WTC11 (cell line): ENCODE measurements at regions not wholly inside any gene's neighbourhood (a gene's known extent, or its start where the extent isn't known, plus 50 kb on each side); places are given as distances from the start of the nearest gene placed in this dataset.

ENCODE experiments used
- ATAC-seq: fragments of 200-7000 bp; cut with Tn5 transposase; 2 replicates; pipeline ENCODE4 v1.10.0; 2021; ENCODE audit warnings: mild to moderate bottlenecking, moderate library complexity
- CTCF ChIA-PET: fragments of 300-600 bp; sonication (Branson Sonifier 250); formaldehyde crosslinking; loops from one replicate; lab custom pipeline; 2021; ENCODE audit warnings: antibody characterized with exemption; lab: Charles Lee
- POLR2A ChIA-PET: fragments of 350-600 bp; sonication (Branson Sonifier 250); formaldehyde crosslinking; loops from one replicate; lab custom pipeline; 2021; ENCODE audit warnings: antibody characterized with exemption; lab: Charles Lee
- DNase-seq: peaks from one replicate; pipeline ENCODE4 v3.0.0; 2021; ENCODE audit warnings: low spot score
- H3K27ac Mint-ChIP-seq: 2 replicates; pipeline ENCODE4 v1.8.0; 2021; ENCODE audit warnings: mixed read lengths
- H3K27me3 Mint-ChIP-seq: 2 replicates; pipeline ENCODE4 v1.8.0; 2021; ENCODE audit warnings: low read depth, mild to moderate bottlenecking, moderate library complexity, mixed read lengths
- H3K36me3 Mint-ChIP-seq: 2 replicates; pipeline ENCODE4 v1.8.0; 2021; ENCODE audit warnings: mixed read lengths
- H3K4me1 Mint-ChIP-seq: 2 replicates; pipeline ENCODE4 v1.8.0; 2022; ENCODE audit warnings: mixed read lengths
- H3K4me3 Mint-ChIP-seq: 2 replicates; pipeline ENCODE4 v1.8.0; 2021; ENCODE audit warnings: mild to moderate bottlenecking, moderate library complexity, mixed read lengths
- H3K9me3 Mint-ChIP-seq: 2 replicates; pipeline ENCODE4 v1.8.0; 2021; ENCODE audit warnings: mixed read lengths
- ATF1 ChIP-seq: sonication (generic); formaldehyde crosslinking; IDR thresholded peaks from 2 replicates; pipeline ENCODE4 v1.8.1; 2023; ENCODE audit warnings: mild to moderate bottlenecking, moderate library complexity, missing genetic modification reagents
- ELF4 ChIP-seq: sonication (generic); formaldehyde crosslinking; IDR thresholded peaks from 2 replicates; pipeline ENCODE4 v1.8.1; 2022; ENCODE audit warnings: low read depth, mild to moderate bottlenecking, moderate library complexity, missing genetic modification reagents
- GTF2I ChIP-seq: fragments of 250-450 bp; sonication (Bioruptor Pico); conservative IDR thresholded peaks from 2 replicates; pipeline ENCODE4 v1.4.0; 2021; ENCODE audit warnings: mild to moderate bottlenecking
- HMGA2 ChIP-seq: fragments of 250-450 bp; sonication (Bioruptor Pico); IDR thresholded peaks from 2 replicates; pipeline ENCODE4 v1.4.0; 2021; ENCODE audit warnings: mild to moderate bottlenecking, moderate library complexity
- IRF2 ChIP-seq: sonication (generic); formaldehyde crosslinking; IDR thresholded peaks from 2 replicates; pipeline ENCODE4 v1.8.0; 2022; ENCODE audit warnings: low read depth, missing genetic modification reagents, borderline replicate concordance
- JAZF1 ChIP-seq: fragments of 250-450 bp; sonication (Bioruptor Pico); IDR thresholded peaks from 2 replicates; pipeline ENCODE4 v1.9.0; 2021; ENCODE audit warnings: moderate library complexity, mild to moderate bottlenecking, inconsistent platforms
- KAT7 ChIP-seq: sonication (generic); formaldehyde crosslinking; IDR thresholded peaks from 2 replicates; pipeline ENCODE4 v1.8.1; 2023; ENCODE audit warnings: missing genetic modification reagents, mild to moderate bottlenecking, borderline replicate concordance
- MXD4 ChIP-seq: fragments of 250-450 bp; sonication (Bioruptor Pico); IDR thresholded peaks from 2 replicates; pipeline ENCODE4 v1.8.0; 2021; ENCODE audit warnings: mild to moderate bottlenecking, moderate library complexity, borderline replicate concordance
- NFE2L1 ChIP-seq: sonication (generic); formaldehyde crosslinking; IDR thresholded peaks from 2 replicates; pipeline ENCODE4 v1.8.1; 2023; ENCODE audit warnings: missing genetic modification reagents
- NR1H2 ChIP-seq: sonication (generic); formaldehyde crosslinking; IDR thresholded peaks from 2 replicates; pipeline ENCODE4 v1.9.0; 2021; ENCODE audit warnings: mild to moderate bottlenecking, moderate library complexity, missing genetic modification reagents
- NR3C1 ChIP-seq: sonication (generic); formaldehyde crosslinking; conservative IDR thresholded peaks from 2 replicates; pipeline ENCODE4 v1.8.1; 2023; ENCODE audit warnings: low read depth, mild to moderate bottlenecking, missing genetic modification reagents
- RORB ChIP-seq: fragments of 250-450 bp; sonication (Bioruptor Pico); IDR thresholded peaks from 2 replicates; pipeline ENCODE4 v1.9.0; 2021; ENCODE audit warnings: mild to moderate bottlenecking
- TEAD1 ChIP-seq: sonication (generic); formaldehyde crosslinking; IDR thresholded peaks from 2 replicates; pipeline ENCODE4 v1.8.0; 2022; ENCODE audit warnings: mild to moderate bottlenecking, missing genetic modification reagents
- ZNF219 ChIP-seq: sonication (generic); formaldehyde crosslinking; IDR thresholded peaks from 2 replicates; pipeline ENCODE4 v1.8.0; 2023; ENCODE audit warnings: missing genetic modification reagents, mild to moderate bottlenecking, borderline replicate concordance
- ZNF263 ChIP-seq: sonication (generic); formaldehyde crosslinking; IDR thresholded peaks from 2 replicates; pipeline ENCODE4 v1.8.1; 2022; ENCODE audit warnings: low read depth, mild to moderate bottlenecking, moderate library complexity, missing genetic modification reagents
- ZNF423 ChIP-seq: fragments of 250-450 bp; sonication (Bioruptor Pico); IDR thresholded peaks from 2 replicates; pipeline ENCODE4 v2.1.2; 2022; ENCODE audit warnings: mild to moderate bottlenecking, moderate library complexity
- ZNF671 ChIP-seq: fragments of 250-450 bp; sonication (Bioruptor Pico); IDR thresholded peaks from 2 replicates; pipeline ENCODE4 v1.8.0; 2021; ENCODE audit warnings: mild to moderate bottlenecking
- TF ChIP-seq, protein P1 (sequence below): sonication (generic); formaldehyde crosslinking; IDR thresholded peaks from 2 replicates; pipeline ENCODE4 v1.8.1; 2022; ENCODE audit warnings: mild to moderate bottlenecking, missing genetic modification reagents, moderate library complexity, borderline replicate concordance
- TF ChIP-seq, protein P2 (sequence below): sonication (generic); formaldehyde crosslinking; conservative IDR thresholded peaks from 2 replicates; pipeline ENCODE4 v1.8.1; 2022; ENCODE audit warnings: mild to moderate bottlenecking, missing genetic modification reagents
- TF ChIP-seq, protein P3 (sequence below): sonication (generic); formaldehyde crosslinking; IDR thresholded peaks from 2 replicates; pipeline ENCODE4 v1.8.0; 2023; ENCODE audit warnings: missing genetic modification reagents, mild to moderate bottlenecking, borderline replicate concordance
- TF ChIP-seq, protein P4 (sequence below): sonication (generic); formaldehyde crosslinking; IDR thresholded peaks from 2 replicates; pipeline ENCODE4 v1.8.1; 2022; ENCODE audit warnings: mild to moderate bottlenecking, moderate library complexity, missing genetic modification reagents
- TF ChIP-seq, protein P5 (sequence below): sonication (generic); formaldehyde crosslinking; IDR thresholded peaks from 2 replicates; pipeline ENCODE4 v1.8.1; 2022; ENCODE audit warnings: low read depth, missing genetic modification reagents, borderline replicate concordance
- TF ChIP-seq, protein P6 (sequence below): sonication (generic); formaldehyde crosslinking; IDR thresholded peaks from 2 replicates; pipeline ENCODE4 v1.8.0; 2022; ENCODE audit warnings: mild to moderate bottlenecking, missing genetic modification reagents
- TF ChIP-seq, protein P7 (sequence below): sonication (generic); formaldehyde crosslinking; IDR thresholded peaks from 2 replicates; pipeline ENCODE4 v1.8.0; 2022; ENCODE audit warnings: mild to moderate bottlenecking, missing genetic modification reagents
- TF ChIP-seq, protein P8 (sequence below): sonication (generic); formaldehyde crosslinking; IDR thresholded peaks from 2 replicates; pipeline ENCODE4 v1.8.1; 2023; ENCODE audit warnings: mild to moderate bottlenecking, missing genetic modification reagents, moderate library complexity

DNA sequence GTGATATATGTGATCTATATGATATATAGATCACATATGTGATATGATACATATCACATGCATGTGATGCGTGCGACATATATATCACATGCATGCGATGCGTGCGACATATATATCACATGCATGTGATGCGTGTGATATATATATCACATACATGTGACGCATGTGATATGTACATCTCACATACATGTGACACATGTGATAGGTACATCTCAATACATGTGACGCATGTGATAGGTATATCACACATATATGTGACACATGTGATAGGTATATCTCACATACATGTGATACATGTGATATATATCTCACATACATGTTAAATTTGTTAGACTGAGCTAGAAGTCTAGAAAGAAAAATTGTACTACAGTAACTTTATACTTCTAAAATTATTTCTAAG, 1095.9 kb downstream of the EFNA5 start (continued):
- TF ChIP-seq, protein P1, sequence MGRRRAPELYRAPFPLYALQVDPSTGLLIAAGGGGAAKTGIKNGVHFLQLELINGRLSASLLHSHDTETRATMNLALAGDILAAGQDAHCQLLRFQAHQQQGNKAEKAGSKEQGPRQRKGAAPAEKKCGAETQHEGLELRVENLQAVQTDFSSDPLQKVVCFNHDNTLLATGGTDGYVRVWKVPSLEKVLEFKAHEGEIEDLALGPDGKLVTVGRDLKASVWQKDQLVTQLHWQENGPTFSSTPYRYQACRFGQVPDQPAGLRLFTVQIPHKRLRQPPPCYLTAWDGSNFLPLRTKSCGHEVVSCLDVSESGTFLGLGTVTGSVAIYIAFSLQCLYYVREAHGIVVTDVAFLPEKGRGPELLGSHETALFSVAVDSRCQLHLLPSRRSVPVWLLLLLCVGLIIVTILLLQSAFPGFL (CRISPR knock-in tag) = no peak
- TF ChIP-seq RORB (CRISPR knock-in tag) (no peak), NR3C1 (CRISPR knock-in tag) (no peak)
- TF ChIP-seq, protein P2, sequence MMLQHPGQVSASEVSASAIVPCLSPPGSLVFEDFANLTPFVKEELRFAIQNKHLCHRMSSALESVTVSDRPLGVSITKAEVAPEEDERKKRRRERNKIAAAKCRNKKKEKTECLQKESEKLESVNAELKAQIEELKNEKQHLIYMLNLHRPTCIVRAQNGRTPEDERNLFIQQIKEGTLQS (CRISPR knock-in tag) = no peak
- TF ChIP-seq, all 79 proteins: peak for 0

DNA sequence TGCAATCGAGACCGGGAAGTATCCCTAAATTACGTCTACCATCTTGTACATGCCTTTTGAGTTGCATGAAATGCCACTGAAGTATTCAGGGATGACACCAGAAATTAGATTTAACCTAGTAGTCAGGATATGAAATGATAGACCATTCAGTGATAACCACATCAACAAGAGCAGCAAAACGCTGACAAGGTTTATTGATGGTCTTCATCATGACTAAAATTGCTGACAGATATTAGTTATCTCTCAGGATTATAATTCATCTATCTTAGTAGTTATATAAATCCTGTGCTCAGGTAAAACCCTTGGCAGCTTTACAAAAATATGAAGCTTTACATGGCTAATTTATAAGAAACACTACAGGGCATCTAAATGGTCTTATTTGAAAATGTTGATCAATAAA, 1104.7 kb downstream of the EFNA5 start:
- ATAC-seq (no peak), DNase-seq (no peak)
- no peak overlapping the region for H3K27ac Mint-ChIP-seq
- no peaks in the 10 kb centered on the region for H3K4me1 Mint-ChIP-seq
- H3K36me3 Mint-ChIP-seq = peaks cover 4% of the 10 kb centered on the region; the same call in 1 of the 2 replicates
- no peak for TF ChIP-seq IRF2 (CRISPR knock-in tag)
- TF ChIP-seq, protein P3, sequence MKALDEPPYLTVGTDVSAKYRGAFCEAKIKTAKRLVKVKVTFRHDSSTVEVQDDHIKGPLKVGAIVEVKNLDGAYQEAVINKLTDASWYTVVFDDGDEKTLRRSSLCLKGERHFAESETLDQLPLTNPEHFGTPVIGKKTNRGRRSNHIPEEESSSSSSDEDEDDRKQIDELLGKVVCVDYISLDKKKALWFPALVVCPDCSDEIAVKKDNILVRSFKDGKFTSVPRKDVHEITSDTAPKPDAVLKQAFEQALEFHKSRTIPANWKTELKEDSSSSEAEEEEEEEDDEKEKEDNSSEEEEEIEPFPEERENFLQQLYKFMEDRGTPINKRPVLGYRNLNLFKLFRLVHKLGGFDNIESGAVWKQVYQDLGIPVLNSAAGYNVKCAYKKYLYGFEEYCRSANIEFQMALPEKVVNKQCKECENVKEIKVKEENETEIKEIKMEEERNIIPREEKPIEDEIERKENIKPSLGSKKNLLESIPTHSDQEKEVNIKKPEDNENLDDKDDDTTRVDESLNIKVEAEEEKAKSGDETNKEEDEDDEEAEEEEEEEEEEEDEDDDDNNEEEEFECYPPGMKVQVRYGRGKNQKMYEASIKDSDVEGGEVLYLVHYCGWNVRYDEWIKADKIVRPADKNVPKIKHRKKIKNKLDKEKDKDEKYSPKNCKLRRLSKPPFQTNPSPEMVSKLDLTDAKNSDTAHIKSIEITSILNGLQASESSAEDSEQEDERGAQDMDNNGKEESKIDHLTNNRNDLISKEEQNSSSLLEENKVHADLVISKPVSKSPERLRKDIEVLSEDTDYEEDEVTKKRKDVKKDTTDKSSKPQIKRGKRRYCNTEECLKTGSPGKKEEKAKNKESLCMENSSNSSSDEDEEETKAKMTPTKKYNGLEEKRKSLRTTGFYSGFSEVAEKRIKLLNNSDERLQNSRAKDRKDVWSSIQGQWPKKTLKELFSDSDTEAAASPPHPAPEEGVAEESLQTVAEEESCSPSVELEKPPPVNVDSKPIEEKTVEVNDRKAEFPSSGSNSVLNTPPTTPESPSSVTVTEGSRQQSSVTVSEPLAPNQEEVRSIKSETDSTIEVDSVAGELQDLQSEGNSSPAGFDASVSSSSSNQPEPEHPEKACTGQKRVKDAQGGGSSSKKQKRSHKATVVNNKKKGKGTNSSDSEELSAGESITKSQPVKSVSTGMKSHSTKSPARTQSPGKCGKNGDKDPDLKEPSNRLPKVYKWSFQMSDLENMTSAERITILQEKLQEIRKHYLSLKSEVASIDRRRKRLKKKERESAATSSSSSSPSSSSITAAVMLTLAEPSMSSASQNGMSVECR (CRISPR knock-in tag) = no peak
- TF ChIP-seq, protein P4, sequence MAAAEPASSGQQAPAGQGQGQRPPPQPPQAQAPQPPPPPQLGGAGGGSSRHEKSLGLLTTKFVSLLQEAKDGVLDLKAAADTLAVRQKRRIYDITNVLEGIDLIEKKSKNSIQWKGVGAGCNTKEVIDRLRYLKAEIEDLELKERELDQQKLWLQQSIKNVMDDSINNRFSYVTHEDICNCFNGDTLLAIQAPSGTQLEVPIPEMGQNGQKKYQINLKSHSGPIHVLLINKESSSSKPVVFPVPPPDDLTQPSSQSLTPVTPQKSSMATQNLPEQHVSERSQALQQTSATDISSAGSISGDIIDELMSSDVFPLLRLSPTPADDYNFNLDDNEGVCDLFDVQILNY (CRISPR knock-in tag) = no peak
- TF ChIP-seq ATF1 (CRISPR knock-in tag) = no peak
- TF ChIP-seq KAT7 (CRISPR knock-in tag) = no peak
- no peak for TF ChIP-seq TEAD1 (CRISPR knock-in tag)
- no peak for TF ChIP-seq ZNF219 (CRISPR knock-in tag)
- no peak overlapping the region for H3K4me3 Mint-ChIP-seq
- H3K9me3 Mint-ChIP-seq = peaks cover 28% of the 10 kb centered on the region
- ChIA-PET CTCF (no interaction called here), POLR2A (no interaction called here)
- H3K27me3 Mint-ChIP-seq = no peaks in the 10 kb centered on the region

DNA sequence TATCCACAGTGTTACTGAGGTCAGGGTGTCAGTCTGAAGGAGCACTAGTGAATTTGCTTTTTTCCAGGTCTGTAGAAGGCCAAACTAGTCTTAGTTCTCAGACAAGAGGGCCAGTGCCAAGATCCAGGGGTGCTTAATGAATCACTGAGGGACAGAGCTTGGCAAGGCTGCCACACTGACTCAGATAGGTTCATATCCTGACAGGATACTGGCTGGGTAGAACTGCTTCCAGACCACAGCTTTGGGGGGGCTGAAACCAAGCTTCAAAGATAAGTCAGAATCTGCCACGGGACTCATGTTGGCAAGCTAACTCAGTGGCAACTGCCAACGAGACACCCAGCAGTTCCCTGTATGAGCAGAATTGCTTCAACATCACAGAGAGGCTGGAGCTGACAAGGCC, 1125.4 kb downstream of the EFNA5 start:
- no peak for ATAC-seq
- POLR2A ChIA-PET = no interaction called here
- Mint-ChIP-seq H3K36me3 (0 out of 2 replicates have a peak, but pooled peaks cover 6% of the 10 kb centered on the region), H3K4me3 (no peak overlapping the region), H3K27me3 (no peaks in the 10 kb centered on the region), H3K4me1 (no peaks in the 10 kb centered on the region), H3K27ac (no peak overlapping the region), H3K9me3 (peaks cover 48% of the 10 kb centered on the region)
- no peak for DNase-seq
- CTCF ChIA-PET = no interaction called here
- TF ChIP-seq, protein P5, sequence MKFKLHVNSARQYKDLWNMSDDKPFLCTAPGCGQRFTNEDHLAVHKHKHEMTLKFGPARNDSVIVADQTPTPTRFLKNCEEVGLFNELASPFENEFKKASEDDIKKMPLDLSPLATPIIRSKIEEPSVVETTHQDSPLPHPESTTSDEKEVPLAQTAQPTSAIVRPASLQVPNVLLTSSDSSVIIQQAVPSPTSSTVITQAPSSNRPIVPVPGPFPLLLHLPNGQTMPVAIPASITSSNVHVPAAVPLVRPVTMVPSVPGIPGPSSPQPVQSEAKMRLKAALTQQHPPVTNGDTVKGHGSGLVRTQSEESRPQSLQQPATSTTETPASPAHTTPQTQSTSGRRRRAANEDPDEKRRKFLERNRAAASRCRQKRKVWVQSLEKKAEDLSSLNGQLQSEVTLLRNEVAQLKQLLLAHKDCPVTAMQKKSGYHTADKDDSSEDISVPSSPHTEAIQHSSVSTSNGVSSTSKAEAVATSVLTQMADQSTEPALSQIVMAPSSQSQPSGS (CRISPR knock-in tag) = no peak
- TF ChIP-seq, protein P6, sequence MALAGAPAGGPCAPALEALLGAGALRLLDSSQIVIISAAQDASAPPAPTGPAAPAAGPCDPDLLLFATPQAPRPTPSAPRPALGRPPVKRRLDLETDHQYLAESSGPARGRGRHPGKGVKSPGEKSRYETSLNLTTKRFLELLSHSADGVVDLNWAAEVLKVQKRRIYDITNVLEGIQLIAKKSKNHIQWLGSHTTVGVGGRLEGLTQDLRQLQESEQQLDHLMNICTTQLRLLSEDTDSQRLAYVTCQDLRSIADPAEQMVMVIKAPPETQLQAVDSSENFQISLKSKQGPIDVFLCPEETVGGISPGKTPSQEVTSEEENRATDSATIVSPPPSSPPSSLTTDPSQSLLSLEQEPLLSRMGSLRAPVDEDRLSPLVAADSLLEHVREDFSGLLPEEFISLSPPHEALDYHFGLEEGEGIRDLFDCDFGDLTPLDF (CRISPR knock-in tag) = no peak
- TF ChIP-seq HMGA2 (CRISPR knock-in tag) = no peak
- no peak for TF ChIP-seq ELF4 (CRISPR knock-in tag)
- TF ChIP-seq JAZF1 = no peak
- no peak for TF ChIP-seq ZNF263 (CRISPR knock-in tag)
- no peak for TF ChIP-seq MXD4
- no peak for TF ChIP-seq GTF2I (CRISPR knock-in tag)
- no peak for TF ChIP-seq ZNF423 (CRISPR knock-in tag)
- TF ChIP-seq NFE2L1 (CRISPR knock-in tag) = no peak
- TF ChIP-seq ZNF671 = no peak
- TF ChIP-seq, protein P7, sequence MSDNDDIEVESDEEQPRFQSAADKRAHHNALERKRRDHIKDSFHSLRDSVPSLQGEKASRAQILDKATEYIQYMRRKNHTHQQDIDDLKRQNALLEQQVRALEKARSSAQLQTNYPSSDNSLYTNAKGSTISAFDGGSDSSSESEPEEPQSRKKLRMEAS = no peak
- TF ChIP-seq, protein P8, sequence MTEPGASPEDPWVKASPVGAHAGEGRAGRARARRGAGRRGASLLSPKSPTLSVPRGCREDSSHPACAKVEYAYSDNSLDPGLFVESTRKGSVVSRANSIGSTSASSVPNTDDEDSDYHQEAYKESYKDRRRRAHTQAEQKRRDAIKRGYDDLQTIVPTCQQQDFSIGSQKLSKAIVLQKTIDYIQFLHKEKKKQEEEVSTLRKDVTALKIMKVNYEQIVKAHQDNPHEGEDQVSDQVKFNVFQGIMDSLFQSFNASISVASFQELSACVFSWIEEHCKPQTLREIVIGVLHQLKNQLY (CRISPR knock-in tag) = no peak
- TF ChIP-seq NR1H2 (CRISPR knock-in tag) = no peak
- TF ChIP-seq RORB (CRISPR knock-in tag) = no peak
